Dedifferentiated amniotic fluid mesenchymal stem cell (primary cell): ENCODE measurements at regions not wholly inside any gene's neighbourhood (a gene's known extent, or its start where the extent isn't known, plus 50 kb on each side); places are given as distances from the start of the nearest gene placed in this dataset.

ENCODE experiments used
- DNase-seq: peaks from one replicate; pipeline ENCODE4 v3.0.0-alpha.2; 2016; ENCODE audit errors: extremely low spot score

GRCh38 chr12:45587012-45587411 is 142.5 kb upstream of the ARID2 start:
- DNase-seq, result no peak

GRCh38 chr12:45587877-45588533 is 141.5 kb upstream of the ARID2 start:
- DNase-seq, result no peak

- DNase-seq, result no peak
Observed at GRCh38 chr12:45590646-45591045, 138.9 kb upstream of the ARID2 start.

- no peak for DNase-seq
Observed at GRCh38 chr12:45591635-45592034, 137.9 kb upstream of the ARID2 start.

- DNase-seq, result no peak
Observed at GRCh38 chr12:45596366-45596765, 133.1 kb upstream of the ARID2 start.

GRCh38 chr12:45598336-45598735 is 131.2 kb upstream of the ARID2 start:
- no peak for DNase-seq

- DNase-seq, result no peak
Observed at GRCh38 chr12:45598761-45599160, 130.7 kb upstream of the ARID2 start.

GRCh38 chr12:45599196-45599595 is 130.3 kb upstream of the ARID2 start:
- no peak for DNase-seq

- DNase-seq, result no peak
Observed at GRCh38 chr12:45601390-45601789, 128.1 kb upstream of the ARID2 start.

GRCh38 chr12:45601888-45602287 is 127.6 kb upstream of the ARID2 start:
- no peak for DNase-seq

GRCh38 chr12:45605624-45606023 is 123.9 kb upstream of the ARID2 start:
- DNase-seq, result no peak

GRCh38 chr12:45611061-45611460 is 118.4 kb upstream of the ARID2 start:
- no peak for DNase-seq

GRCh38 chr12:45611495-45611894 is 118.0 kb upstream of the ARID2 start:
- DNase-seq, result no peak

GRCh38 chr12:45612044-45612794 is 117.3 kb upstream of the ARID2 start:
- no peak for DNase-seq

- DNase-seq, result no peak
Observed at GRCh38 chr12:45613296-45613695, 116.2 kb upstream of the ARID2 start.

- no peak for DNase-seq
Observed at GRCh38 chr12:45613855-45614254, 115.7 kb upstream of the ARID2 start.

- peak; percentile 17 for DNase-seq
Observed at GRCh38 chr12:45615268-45615667, 114.2 kb upstream of the ARID2 start.

GRCh38 chr12:45619736-45620135 is 109.8 kb upstream of the ARID2 start:
- DNase-seq, result no peak

GRCh38 chr12:45621703-45622102 is 107.8 kb upstream of the ARID2 start:
- DNase-seq, result no peak

- DNase-seq, result no peak
Observed at GRCh38 chr12:45622210-45622937, 107.1 kb upstream of the ARID2 start.

- DNase-seq, result no peak
Observed at GRCh38 chr12:45623221-45623620, 106.3 kb upstream of the ARID2 start.

GRCh38 chr12:45623940-45624339 is 105.6 kb upstream of the ARID2 start:
- no peak for DNase-seq

- DNase-seq, result no peak
Observed at GRCh38 chr12:45626965-45627364, 102.5 kb upstream of the ARID2 start.
